GM12865 (cell line): ENCODE measurements at regions not wholly inside any gene's neighbourhood (a gene's known extent, or its start where the extent isn't known, plus 50 kb on each side); places are given as distances from the start of the nearest gene placed in this dataset.
"Not testable (repeated sequence)": the region's sequence is repeated elsewhere in the genome, so short reads cannot be mapped to it uniquely, and the experiment has no call there.

ENCODE experiments used
- DNase-seq: peaks from one replicate; pipeline ENCODE4 v3.0.0; 2010; ENCODE audit warnings: low read depth
- H3K4me3 ChIP-seq: 2 replicates; pipeline ENCODE4 v1.5.1; 2011; ENCODE audit warnings: mild to moderate bottlenecking, low read depth, low read length, control low read depth
- CTCF ChIP-seq: IDR thresholded peaks from 2 replicates; pipeline ENCODE4 v1.5.1; 2011; ENCODE audit warnings: low read length, control low read depth, low read depth, inconsistent platforms; ENCODE audit not compliant: insufficient read depth; ENCODE audit errors: missing control alignments

- TF ChIP-seq CTCF: no peak
- DNase-seq: no peak
- H3K4me3 ChIP-seq: no peak overlapping the region
Measured at GRCh38 chr13:110980921-110981320, 66.1 kb upstream of the ANKRD10 start.

GRCh38 chr13:110979149-110979548 lies 64.3 kb upstream of the ANKRD10 start:
- DNase-seq, H3K4me3 ChIP-seq: not testable (repeated sequence)

GRCh38 chr13:110978390-110978789 lies 63.5 kb upstream of the ANKRD10 start:
- no peak for TF ChIP-seq CTCF
- DNase-seq: no peak
- H3K4me3 ChIP-seq: no peak overlapping the region

GRCh38 chr13:110976785-110977184 lies 61.9 kb upstream of the ANKRD10 start:
- TF ChIP-seq CTCF: no peak
- no peak overlapping the region for H3K4me3 ChIP-seq
- no peak for DNase-seq

- DNase-seq: no peak
- no peak for TF ChIP-seq CTCF
- no peak overlapping the region for H3K4me3 ChIP-seq
Measured at GRCh38 chr13:110973007-110973700, 58.3 kb upstream of the ANKRD10 start.

GRCh38 chr13:110971486-110971885 lies 56.6 kb upstream of the ANKRD10 start:
- no peak for DNase-seq
- H3K4me3 ChIP-seq: no peak overlapping the region
- no peak for TF ChIP-seq CTCF

- not testable (repeated sequence) for H3K4me3 ChIP-seq
Measured at GRCh38 chr13:110967156-110967855, 52.4 kb upstream of the ANKRD10 start.

GRCh38 chr13:110965755-110966134 lies 50.9 kb upstream of the ANKRD10 start:
- no peak overlapping the region for H3K4me3 ChIP-seq
- TF ChIP-seq CTCF: no peak
- DNase-seq: no peak

More at GRCh38 chr13:110967156-110967855, 52.4 kb upstream of the ANKRD10 start:
- DNase-seq: not testable (repeated sequence)
